ENCODE measurements at regions not wholly inside any gene's neighbourhood (a gene's known extent, or its start where the extent isn't known, plus 50 kb on each side); places are given as distances from the start of the nearest gene placed in this dataset.

- TF ChIP-seq EP300 (IDR thresholded peaks at IDR 0.05), result no peak
- no peak for TF ChIP-seq POLR2A (IDR thresholded peaks at IDR 0.05; ENCODE audit: low read depth)
- TF ChIP-seq, protein P1, sequence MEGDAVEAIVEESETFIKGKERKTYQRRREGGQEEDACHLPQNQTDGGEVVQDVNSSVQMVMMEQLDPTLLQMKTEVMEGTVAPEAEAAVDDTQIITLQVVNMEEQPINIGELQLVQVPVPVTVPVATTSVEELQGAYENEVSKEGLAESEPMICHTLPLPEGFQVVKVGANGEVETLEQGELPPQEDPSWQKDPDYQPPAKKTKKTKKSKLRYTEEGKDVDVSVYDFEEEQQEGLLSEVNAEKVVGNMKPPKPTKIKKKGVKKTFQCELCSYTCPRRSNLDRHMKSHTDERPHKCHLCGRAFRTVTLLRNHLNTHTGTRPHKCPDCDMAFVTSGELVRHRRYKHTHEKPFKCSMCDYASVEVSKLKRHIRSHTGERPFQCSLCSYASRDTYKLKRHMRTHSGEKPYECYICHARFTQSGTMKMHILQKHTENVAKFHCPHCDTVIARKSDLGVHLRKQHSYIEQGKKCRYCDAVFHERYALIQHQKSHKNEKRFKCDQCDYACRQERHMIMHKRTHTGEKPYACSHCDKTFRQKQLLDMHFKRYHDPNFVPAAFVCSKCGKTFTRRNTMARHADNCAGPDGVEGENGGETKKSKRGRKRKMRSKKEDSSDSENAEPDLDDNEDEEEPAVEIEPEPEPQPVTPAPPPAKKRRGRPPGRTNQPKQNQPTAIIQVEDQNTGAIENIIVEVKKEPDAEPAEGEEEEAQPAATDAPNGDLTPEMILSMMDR (IDR thresholded peaks at IDR 0.05), result no peak
Observed at GRCh38 chr2:66714610-66715009, 279.7 kb downstream of the MEIS1 start.

Data from esophagus muscularis mucosa (tissue), 4 donors.